ENCODE measurements at regions not wholly inside any gene's neighbourhood (a gene's known extent, or its start where the extent isn't known, plus 50 kb on each side); places are given as distances from the start of the nearest gene placed in this dataset.
A peak's percentile ranks its signal among the peaks of the same experiment; 100 is the strongest.
"Not testable (repeated sequence)": the region's sequence is repeated elsewhere in the genome, so short reads cannot be mapped to it uniquely, and the experiment has no call there.

DNA sequence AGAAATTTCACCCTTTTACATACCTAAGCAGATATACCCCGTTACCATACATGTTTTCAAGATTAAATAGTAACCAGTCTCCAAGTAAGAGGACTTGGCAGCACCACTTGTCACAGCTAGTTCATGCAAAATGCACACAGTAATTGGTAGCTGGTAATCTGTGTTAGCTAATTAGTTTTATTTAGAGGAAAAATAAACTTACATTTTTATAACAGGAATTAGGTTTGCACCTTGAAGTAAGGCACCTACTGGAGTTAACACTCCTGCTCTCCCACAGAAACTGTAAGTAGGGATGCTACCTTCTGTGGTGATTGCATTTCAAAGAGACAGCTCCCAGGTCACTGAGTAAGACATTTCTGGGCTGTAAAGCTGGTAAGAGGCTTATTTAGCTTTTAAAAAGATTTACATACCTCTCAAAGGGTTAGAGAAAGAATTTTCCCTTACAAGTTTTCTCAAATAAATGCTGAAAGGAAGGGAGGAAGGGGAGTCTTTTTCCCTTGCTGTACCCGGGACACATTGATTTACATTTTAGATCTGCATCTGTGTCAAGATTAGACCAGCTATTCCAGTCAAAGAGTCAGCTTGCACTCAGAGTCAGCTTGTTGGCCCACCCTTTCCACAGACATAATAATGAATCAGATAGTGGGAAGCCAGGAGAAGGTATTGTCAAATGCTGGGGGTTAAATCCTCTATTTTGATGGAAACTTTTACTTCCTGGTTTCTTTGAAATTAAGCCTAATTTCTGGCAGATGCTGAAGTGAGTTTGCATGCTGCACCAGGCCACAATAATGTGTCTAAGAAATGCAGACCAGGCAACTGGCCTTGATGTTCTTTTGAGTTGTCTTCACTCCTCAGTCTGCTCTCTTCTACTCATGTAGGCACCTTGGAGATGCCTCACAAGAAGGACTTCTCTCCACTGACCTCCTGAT is 77.6 kb upstream of the CHD2 start:
- TF ChIP-seq, protein P1, sequence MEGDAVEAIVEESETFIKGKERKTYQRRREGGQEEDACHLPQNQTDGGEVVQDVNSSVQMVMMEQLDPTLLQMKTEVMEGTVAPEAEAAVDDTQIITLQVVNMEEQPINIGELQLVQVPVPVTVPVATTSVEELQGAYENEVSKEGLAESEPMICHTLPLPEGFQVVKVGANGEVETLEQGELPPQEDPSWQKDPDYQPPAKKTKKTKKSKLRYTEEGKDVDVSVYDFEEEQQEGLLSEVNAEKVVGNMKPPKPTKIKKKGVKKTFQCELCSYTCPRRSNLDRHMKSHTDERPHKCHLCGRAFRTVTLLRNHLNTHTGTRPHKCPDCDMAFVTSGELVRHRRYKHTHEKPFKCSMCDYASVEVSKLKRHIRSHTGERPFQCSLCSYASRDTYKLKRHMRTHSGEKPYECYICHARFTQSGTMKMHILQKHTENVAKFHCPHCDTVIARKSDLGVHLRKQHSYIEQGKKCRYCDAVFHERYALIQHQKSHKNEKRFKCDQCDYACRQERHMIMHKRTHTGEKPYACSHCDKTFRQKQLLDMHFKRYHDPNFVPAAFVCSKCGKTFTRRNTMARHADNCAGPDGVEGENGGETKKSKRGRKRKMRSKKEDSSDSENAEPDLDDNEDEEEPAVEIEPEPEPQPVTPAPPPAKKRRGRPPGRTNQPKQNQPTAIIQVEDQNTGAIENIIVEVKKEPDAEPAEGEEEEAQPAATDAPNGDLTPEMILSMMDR (IDR thresholded peaks at IDR 0.05), result no peak
- no peak overlapping the region for H3K4me3 Mint-ChIP-seq (ENCODE audit: unreplicated experiment)
- H3K9me3 Mint-ChIP-seq (ENCODE audit: low read depth), result no peaks in the 10 kb centered on the region
- no peaks in the 10 kb centered on the region for H3K36me3 Mint-ChIP-seq (ENCODE audit: low read depth)
- no peaks in the 10 kb centered on the region for H3K27me3 Mint-ChIP-seq (ENCODE audit: low read depth)
- H3K4me1 Mint-ChIP-seq (ENCODE audit: low read depth), result peaks cover 38% of the 10 kb centered on the region
- DNase-seq (ENCODE audit: low spot score), result no peak
- peak overlapping the region; percentile 46 for H3K27ac Mint-ChIP-seq (ENCODE audit: unreplicated experiment)

DNA sequence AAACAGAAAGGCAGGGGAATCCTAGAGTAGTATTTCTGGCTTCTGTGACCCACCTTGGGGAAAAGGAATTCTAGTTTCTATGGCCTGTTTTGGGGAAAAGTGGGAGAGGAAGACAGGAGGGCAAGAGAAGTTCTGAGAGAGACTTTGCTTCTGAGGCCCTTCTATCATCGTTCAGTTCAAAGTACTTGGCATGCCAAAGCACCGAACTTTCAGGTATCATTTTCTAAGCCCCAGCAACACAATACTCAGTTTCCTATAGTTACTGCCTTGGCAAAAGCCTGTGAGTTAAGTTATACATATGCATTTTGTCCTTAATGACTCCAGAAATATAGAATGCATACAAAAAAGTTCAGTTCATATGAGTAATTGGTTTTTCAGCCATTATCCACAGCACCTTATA is 74.1 kb upstream of the CHD2 start:
- H3K27ac Mint-ChIP-seq (ENCODE audit: unreplicated experiment), result no peak overlapping the region
- no peaks in the 10 kb centered on the region for H3K9me3 Mint-ChIP-seq (ENCODE audit: low read depth)
- no peaks in the 10 kb centered on the region for H3K27me3 Mint-ChIP-seq (ENCODE audit: low read depth)
- no peak overlapping the region for H3K4me3 Mint-ChIP-seq (ENCODE audit: unreplicated experiment)
- H3K4me1 Mint-ChIP-seq (ENCODE audit: low read depth), result peaks cover 24% of the 10 kb centered on the region
- no peaks in the 10 kb centered on the region for H3K36me3 Mint-ChIP-seq (ENCODE audit: low read depth)
- DNase-seq (ENCODE audit: low spot score), result no peak
- TF ChIP-seq, protein P1 (IDR thresholded peaks at IDR 0.05), result no peak

DNA sequence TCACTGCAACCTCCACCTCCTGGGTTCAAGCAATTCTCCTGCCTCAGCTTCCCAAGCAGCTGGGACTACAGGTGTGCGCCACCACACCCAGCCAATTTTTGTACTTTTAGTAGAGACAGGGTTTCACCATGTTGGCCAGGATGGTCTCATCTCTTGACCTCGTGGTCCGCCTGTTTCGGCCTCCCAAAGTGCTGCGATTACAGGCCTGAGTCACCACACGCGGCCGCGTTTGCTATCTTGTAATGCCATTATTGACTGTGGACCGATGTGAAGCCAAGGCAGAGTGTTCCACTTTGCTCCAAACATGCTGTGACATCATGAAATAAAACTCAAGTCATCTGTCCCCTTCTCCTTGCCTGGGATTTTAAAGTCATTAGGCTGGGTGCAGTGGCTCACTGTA is 72.1 kb upstream of the CHD2 start:
- not testable (repeated sequence) for H3K27ac Mint-ChIP-seq (ENCODE audit: unreplicated experiment); H3K9me3 Mint-ChIP-seq (ENCODE audit: low read depth); H3K27me3 Mint-ChIP-seq (ENCODE audit: low read depth); H3K4me3 Mint-ChIP-seq (ENCODE audit: unreplicated experiment); DNase-seq (ENCODE audit: low spot score); H3K36me3 Mint-ChIP-seq (ENCODE audit: low read depth)
- peaks cover 36% of the 10 kb centered on the region for H3K4me1 Mint-ChIP-seq (ENCODE audit: low read depth)

DNA sequence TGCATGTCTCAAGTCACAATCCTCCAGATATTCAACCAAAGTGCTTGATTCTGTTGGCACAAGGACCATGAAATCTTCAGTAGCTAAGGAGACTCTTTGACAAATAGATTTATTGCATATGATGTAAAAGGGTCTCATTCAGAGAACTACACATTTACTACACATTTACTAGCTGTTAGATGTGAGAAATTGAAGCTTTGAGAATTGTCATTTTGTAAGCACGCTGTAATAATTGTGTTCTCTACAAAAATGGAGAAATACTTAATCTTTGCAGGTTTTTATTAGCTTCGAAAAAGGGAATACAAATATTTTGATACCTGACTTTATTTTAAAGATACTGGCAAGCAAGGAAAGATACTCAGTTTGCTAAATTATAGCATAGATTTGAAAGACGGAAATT is 70.2 kb upstream of the CHD2 start:
- no peak for DNase-seq (ENCODE audit: low spot score)
- Mint-ChIP-seq H3K27me3 (ENCODE audit: low read depth) (no peaks in the 10 kb centered on the region), H3K27ac (ENCODE audit: unreplicated experiment) (no peak overlapping the region), H3K4me3 (ENCODE audit: unreplicated experiment) (no peak overlapping the region), H3K36me3 (ENCODE audit: low read depth) (no peaks in the 10 kb centered on the region), H3K9me3 (ENCODE audit: low read depth) (no peaks in the 10 kb centered on the region), H3K4me1 (ENCODE audit: low read depth) (peaks cover 44% of the 10 kb centered on the region)
- TF ChIP-seq, protein P1 (IDR thresholded peaks at IDR 0.05), result no peak

DNA sequence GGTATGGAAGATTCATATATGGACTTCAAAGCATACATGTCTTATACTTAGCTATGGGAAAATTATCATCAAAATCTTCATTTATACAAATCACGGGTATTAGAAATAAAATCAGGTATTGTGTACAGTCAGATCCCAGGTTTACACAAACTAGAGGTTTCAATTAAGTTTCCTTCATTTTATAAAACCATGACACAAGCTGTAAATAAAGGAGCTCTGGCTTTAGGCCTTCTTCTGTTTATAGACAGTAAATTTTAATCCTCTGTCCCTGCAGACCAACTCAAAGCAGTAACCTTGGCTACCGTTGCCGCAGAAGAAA is 68.8 kb upstream of the CHD2 start:
- TF ChIP-seq, protein P1 (IDR thresholded peaks at IDR 0.05), result no peak
- Mint-ChIP-seq H3K27ac (ENCODE audit: unreplicated experiment) (peak overlapping the region; percentile 91), H3K27me3 (ENCODE audit: low read depth) (no peaks in the 10 kb centered on the region), H3K9me3 (ENCODE audit: low read depth) (no peaks in the 10 kb centered on the region), H3K4me1 (ENCODE audit: low read depth) (peaks cover 44% of the 10 kb centered on the region), H3K4me3 (ENCODE audit: unreplicated experiment) (peak overlapping the region; percentile 43), H3K36me3 (ENCODE audit: low read depth) (no peaks in the 10 kb centered on the region)
- DNase-seq (ENCODE audit: low spot score), result no peak
